ENCODE measurements at regions not wholly inside any gene's neighbourhood (a gene's known extent, or its start where the extent isn't known, plus 50 kb on each side); places are given as distances from the start of the nearest gene placed in this dataset.
A peak's percentile ranks its signal among the peaks of the same experiment; 100 is the strongest.

- Histone ChIP-seq H3K27ac (ENCODE audit: low read length) (no peak overlapping the region), H3K79me2 (replicated peaks; ENCODE audit: insufficient read depth, low read length) (no peaks in the 10 kb centered on the region), H3K9me2 (ENCODE audit: insufficient read depth, low read length) (no peaks in the 10 kb centered on the region), H3F3A (ENCODE audit: insufficient read depth, low read length, poor library complexity, severe bottlenecking) (no peaks in the 10 kb centered on the region), H3K36me3 (ENCODE audit: insufficient read depth, low read length) (no peaks in the 10 kb centered on the region), H2AFZ (ENCODE audit: low read depth, low read length) (no peak overlapping the region), H3K4me3 (ENCODE audit: low read length) (no peak overlapping the region), H3K4me2 (ENCODE audit: low read length) (no peak overlapping the region), H3K27me3 (ENCODE audit: insufficient read depth, low read depth, low read length) (no peaks in the 10 kb centered on the region), H3K9ac (ENCODE audit: low read length) (no peak overlapping the region), H4K20me1 (ENCODE audit: insufficient read depth) (no peaks in the 10 kb centered on the region), H3K9me3 (ENCODE audit: low read length) (no peaks in the 10 kb centered on the region)
- TF ChIP-seq TAF1 (IDR thresholded peaks at IDR 0.05; ENCODE audit: low read depth), result no peak
- TF ChIP-seq RAD21 (conservative IDR thresholded peaks at IDR 0.05), result no peak
- no peak for TF ChIP-seq EP300 (conservative IDR thresholded peaks at IDR 0.05; ENCODE audit: poor library complexity, severe bottlenecking)
- TF ChIP-seq SMC3 (conservative IDR thresholded peaks at IDR 0.05; ENCODE audit: poor library complexity), result no peak
- TF ChIP-seq POLR2AphosphoS5 (IDR thresholded peaks at IDR 0.05), result no peak
- no peak for TF ChIP-seq CTCF (IDR thresholded peaks at IDR 0.05; ENCODE audit: poor library complexity, severe bottlenecking)
- no peak for TF ChIP-seq REST (IDR thresholded peaks at IDR 0.05; ENCODE audit: borderline replicate concordance)
- TF ChIP-seq MXI1 (conservative IDR thresholded peaks at IDR 0.05; ENCODE audit: poor library complexity, severe bottlenecking), result no peak
- TF ChIP-seq EZH2 (IDR thresholded peaks at IDR 0.05; ENCODE audit: borderline replicate concordance, insufficient read depth, low read length, poor library complexity, severe bottlenecking), result no peak
Measured at GRCh38 chr12:126856958-126857357, 1410.0 kb upstream of the TMEM132C start.

GRCh38 chr12:126858560-126858959 is 1408.4 kb upstream of the TMEM132C start:
- H3K36me3 ChIP-seq (ENCODE audit: insufficient read depth, low read length), result no peaks in the 10 kb centered on the region
- peak overlapping the region; percentile 42 for H3K27ac ChIP-seq (ENCODE audit: low read length)
- H3K4me3 ChIP-seq (ENCODE audit: low read length), result no peak overlapping the region
- no peaks in the 10 kb centered on the region for H3K79me2 ChIP-seq (replicated peaks; ENCODE audit: insufficient read depth, low read length)
- no peaks in the 10 kb centered on the region for H3K9me3 ChIP-seq (ENCODE audit: low read length)
- no peaks in the 10 kb centered on the region for H3K9me2 ChIP-seq (ENCODE audit: insufficient read depth, low read length)
- no peaks in the 10 kb centered on the region for H3F3A ChIP-seq (ENCODE audit: insufficient read depth, low read length, poor library complexity, severe bottlenecking)
- H3K4me2 ChIP-seq (ENCODE audit: low read length), result peak overlapping the region; percentile 3
- no peak overlapping the region for H2AFZ ChIP-seq (ENCODE audit: low read depth, low read length)
- TF ChIP-seq POLR2AphosphoS5 (IDR thresholded peaks at IDR 0.05), result peak; percentile 60
- peak; percentile 72 for TF ChIP-seq EP300 (conservative IDR thresholded peaks at IDR 0.05; ENCODE audit: poor library complexity, severe bottlenecking)
- TF ChIP-seq REST (IDR thresholded peaks at IDR 0.05; ENCODE audit: borderline replicate concordance), result no peak
- H4K20me1 ChIP-seq (ENCODE audit: insufficient read depth), result no peaks in the 10 kb centered on the region
- no peaks in the 10 kb centered on the region for H3K27me3 ChIP-seq (ENCODE audit: insufficient read depth, low read depth, low read length)
- no peak overlapping the region for H3K9ac ChIP-seq (ENCODE audit: low read length)
